ENCODE measurements at regions not wholly inside any gene's neighbourhood (a gene's known extent, or its start where the extent isn't known, plus 50 kb on each side); places are given as distances from the start of the nearest gene placed in this dataset.

DNA sequence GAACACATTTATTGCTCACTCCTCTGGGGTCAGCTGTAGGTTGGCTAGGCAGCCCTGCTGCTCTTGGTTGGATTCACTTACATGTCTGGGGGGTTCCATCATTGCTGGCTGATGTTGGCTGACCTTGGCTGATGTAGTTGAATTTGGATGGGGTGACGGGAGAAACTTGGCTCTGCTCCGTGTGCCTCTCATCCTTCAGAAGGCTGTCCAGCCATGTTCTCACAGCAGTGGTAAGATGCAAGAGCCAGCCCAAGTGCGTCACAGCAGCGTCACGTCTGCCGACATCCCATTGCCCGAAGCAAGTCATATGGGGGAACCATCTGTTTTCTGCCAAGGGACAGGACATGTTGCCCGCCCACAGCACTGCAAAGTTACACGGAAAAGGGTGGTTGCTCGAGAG is 613.5 kb downstream of the MATN1 start:
- no peak for TF ChIP-seq TAF1 (IDR thresholded peaks at IDR 0.05; ENCODE audit: low read depth, low read length)
- no peak for TF ChIP-seq POLR2A (IDR thresholded peaks at IDR 0.05; ENCODE audit: low read depth, low read length)
